ENCODE measurements at regions not wholly inside any gene's neighbourhood (a gene's known extent, or its start where the extent isn't known, plus 50 kb on each side); places are given as distances from the start of the nearest gene placed in this dataset.

DNA sequence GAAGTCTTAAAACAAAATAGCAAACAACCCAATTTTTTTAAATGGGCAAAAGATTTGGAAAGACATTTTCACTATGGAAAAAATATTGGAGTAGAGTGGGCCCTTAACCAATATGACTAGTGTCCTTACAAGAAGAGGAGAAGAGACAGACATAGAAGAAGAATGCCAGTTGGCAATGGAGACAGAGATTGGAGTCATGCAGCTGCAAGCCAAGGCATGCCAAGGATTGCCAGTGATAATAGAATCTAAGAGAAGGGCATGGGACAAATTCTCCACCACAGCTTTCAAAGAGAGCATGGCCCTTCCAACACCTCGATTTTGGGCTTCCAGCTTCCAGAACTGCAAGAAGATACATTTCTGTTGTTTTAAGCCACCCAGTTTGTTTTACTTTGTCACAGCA, 92.7 kb downstream of the RGS2 start:
- Histone ChIP-seq H3K36me3 (no peaks in the 10 kb centered on the region), H3K9me3 (no peaks in the 10 kb centered on the region), H3K27ac (no peak overlapping the region), H3K27me3 (no peaks in the 10 kb centered on the region), H3K4me1 (peaks cover 11 to 20% (median 17%) of the 10 kb centered on the region in 3 donors), H3K4me3 (no peak overlapping the region)
- TF ChIP-seq, protein P1, sequence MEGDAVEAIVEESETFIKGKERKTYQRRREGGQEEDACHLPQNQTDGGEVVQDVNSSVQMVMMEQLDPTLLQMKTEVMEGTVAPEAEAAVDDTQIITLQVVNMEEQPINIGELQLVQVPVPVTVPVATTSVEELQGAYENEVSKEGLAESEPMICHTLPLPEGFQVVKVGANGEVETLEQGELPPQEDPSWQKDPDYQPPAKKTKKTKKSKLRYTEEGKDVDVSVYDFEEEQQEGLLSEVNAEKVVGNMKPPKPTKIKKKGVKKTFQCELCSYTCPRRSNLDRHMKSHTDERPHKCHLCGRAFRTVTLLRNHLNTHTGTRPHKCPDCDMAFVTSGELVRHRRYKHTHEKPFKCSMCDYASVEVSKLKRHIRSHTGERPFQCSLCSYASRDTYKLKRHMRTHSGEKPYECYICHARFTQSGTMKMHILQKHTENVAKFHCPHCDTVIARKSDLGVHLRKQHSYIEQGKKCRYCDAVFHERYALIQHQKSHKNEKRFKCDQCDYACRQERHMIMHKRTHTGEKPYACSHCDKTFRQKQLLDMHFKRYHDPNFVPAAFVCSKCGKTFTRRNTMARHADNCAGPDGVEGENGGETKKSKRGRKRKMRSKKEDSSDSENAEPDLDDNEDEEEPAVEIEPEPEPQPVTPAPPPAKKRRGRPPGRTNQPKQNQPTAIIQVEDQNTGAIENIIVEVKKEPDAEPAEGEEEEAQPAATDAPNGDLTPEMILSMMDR (IDR thresholded peaks at IDR 0.05), result no peak
- intact Hi-C loops (cut with DNase I), result no loop called here
- WGBS, 2 donors, result 0 to 71% methylated on average over 1 of the region's 1 CpG
- no peak for DNase-seq
- no peak for ATAC-seq
- FAIRE-seq, result no peak

DNA sequence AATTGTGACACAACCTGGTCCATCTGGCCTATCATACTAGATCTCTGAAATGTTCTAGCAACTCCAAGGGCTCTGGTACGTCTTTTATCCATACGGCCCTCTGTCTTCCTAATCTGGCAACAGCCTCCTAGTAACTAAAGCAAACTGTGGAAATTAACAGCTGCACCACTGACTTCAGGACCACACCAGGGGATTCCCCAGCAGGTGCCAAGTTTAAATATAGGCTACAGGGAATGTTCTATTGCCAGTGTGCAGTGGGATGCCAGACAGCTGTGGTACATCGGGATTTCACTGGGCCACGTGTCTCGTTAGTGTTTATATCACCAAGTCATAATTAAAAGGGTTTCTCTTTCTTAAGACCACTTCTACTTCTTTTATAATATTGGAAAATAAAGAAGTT, 94.3 kb downstream of the RGS2 start:
- Histone ChIP-seq H3K27ac (no peak overlapping the region), H3K36me3 (no peaks in the 10 kb centered on the region), H3K9me3 (no peaks in the 10 kb centered on the region), H3K4me3 (no peak overlapping the region), H3K4me1 (peaks cover 11 to 20% (median 17%) of the 10 kb centered on the region in 3 donors), H3K27me3 (no peaks in the 10 kb centered on the region)
- FAIRE-seq (no peak), DNase-seq (peak in 3 of 6 donors; percentile 51 to 67 (median 53)), ATAC-seq (peak; percentile 74 to 88 (median 82))
- intact Hi-C loops (cut with DNase I), result no loop called here
- WGBS, 2 donors, result 36 to 43% methylated on average over 5 of the region's 5 CpGs
- TF ChIP-seq, protein P1 (IDR thresholded peaks at IDR 0.05), result no peak

DNA sequence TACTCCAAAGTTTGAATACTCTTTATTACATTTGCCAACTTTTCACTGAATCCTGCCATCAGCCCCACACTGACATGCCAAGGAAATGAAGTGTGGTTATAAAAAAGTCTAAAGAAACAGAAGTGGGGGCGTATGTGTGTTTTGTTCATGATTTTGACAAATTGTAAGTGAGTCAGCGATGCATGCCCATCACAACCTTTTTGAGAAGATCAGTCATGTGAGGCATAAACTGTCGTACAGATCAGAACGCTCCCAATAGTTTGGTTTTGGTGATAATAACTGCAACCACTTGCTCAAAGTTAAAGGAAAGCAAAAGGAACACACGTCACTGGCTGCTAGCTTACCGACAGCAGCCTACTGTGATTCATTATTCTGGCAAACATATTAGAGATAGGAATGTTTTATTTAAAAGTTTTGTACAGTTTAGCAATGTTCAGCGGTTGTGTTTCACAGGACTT, 95.6 kb downstream of the RGS2 start:
- FAIRE-seq (peak; percentile 94), DNase-seq (peak in 3 of 6 donors; percentile 23 to 71 (median 39)), ATAC-seq (peak; percentile 84 to 90 (median 87))
- H3K9me3 ChIP-seq, result no peaks in the 10 kb centered on the region
- TF ChIP-seq, protein P1 (IDR thresholded peaks at IDR 0.05), result no peak
- intact Hi-C loops (cut with DNase I), result no loop called here
- H3K4me1 ChIP-seq, result peaks cover 11 to 20% (median 17%) of the 10 kb centered on the region in 3 donors
- H3K4me3 ChIP-seq, result no peak overlapping the region
- H3K27me3 ChIP-seq, result no peaks in the 10 kb centered on the region
- no peaks in the 10 kb centered on the region for H3K36me3 ChIP-seq
- H3K27ac ChIP-seq, result peak overlapping the region in 3 of 4 donors; percentile 48 to 69 (median 62)
- 6 to 14% methylated on average over 7 of the region's 7 CpGs for WGBS, 2 donors

DNA sequence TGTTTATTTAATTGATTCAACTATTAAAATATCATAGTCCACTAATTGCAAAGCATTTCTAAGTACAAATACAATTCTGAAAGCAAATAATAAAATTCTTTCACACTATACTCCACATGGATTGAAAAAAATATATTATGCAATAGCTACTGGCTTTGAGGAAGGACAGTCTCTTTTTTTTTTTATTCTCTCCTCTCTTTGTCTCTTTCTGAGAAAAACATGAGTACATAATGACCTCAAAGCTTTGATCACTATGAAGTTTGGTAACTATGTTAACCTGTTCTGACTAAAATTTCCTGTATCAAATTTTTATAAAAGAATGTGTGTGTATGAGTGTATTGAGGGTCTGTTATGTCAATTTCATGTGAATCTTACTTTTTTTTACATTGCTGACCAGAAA, 96.2 kb downstream of the RGS2 start:
- H3K27me3 ChIP-seq, result no peaks in the 10 kb centered on the region
- H3K27ac ChIP-seq, result peak overlapping the region in 2 of 4 donors; percentile 62 to 69
- H3K4me1 ChIP-seq, result peaks cover 11 to 20% (median 17%) of the 10 kb centered on the region in 3 donors
- H3K4me3 ChIP-seq, result no peak overlapping the region
- ATAC-seq (peak; percentile 27 to 58 (median 44)), FAIRE-seq (no peak), DNase-seq (no peak)
- no peaks in the 10 kb centered on the region for H3K9me3 ChIP-seq
- TF ChIP-seq, protein P1 (IDR thresholded peaks at IDR 0.05), result no peak
- intact Hi-C loops (cut with DNase I), result no loop called here
- no peaks in the 10 kb centered on the region for H3K36me3 ChIP-seq

DNA sequence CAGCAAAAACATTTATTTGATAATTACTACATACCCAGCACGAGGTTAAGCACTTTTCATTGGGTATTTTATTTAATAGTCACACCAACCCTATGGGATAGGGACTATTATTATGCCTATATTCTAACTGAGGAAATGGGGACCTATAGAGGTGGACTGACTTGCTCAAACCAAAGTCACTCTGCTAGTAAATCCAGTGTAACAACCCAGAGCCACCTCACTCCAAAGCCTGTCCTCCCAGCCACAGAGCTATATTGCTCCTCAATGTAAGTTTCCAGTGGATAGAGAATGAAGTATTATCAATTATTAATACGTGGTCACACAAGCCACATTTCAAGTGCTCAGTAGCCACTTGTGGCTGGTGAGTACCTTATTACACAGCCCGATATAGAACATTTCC, 97.5 kb downstream of the RGS2 start:
- H3K4me1 ChIP-seq, result peaks cover 11 to 20% (median 17%) of the 10 kb centered on the region in 3 donors
- intact Hi-C loops (cut with DNase I), result no loop called here
- FAIRE-seq (no peak), DNase-seq (no peak), ATAC-seq (no peak)
- no peaks in the 10 kb centered on the region for H3K36me3 ChIP-seq
- TF ChIP-seq, protein P1 (IDR thresholded peaks at IDR 0.05), result no peak
- no peaks in the 10 kb centered on the region for H3K27me3 ChIP-seq
- H3K4me3 ChIP-seq, result no peak overlapping the region
- H3K27ac ChIP-seq, result no peak overlapping the region
- H3K9me3 ChIP-seq, result no peaks in the 10 kb centered on the region
- WGBS, 2 donors, result 90% methylated on average over 3 of the region's 3 CpGs

All from pancreas (tissue), 10 donors.